Gastrocnemius medialis (tissue), 4 donors: ENCODE measurements at regions not wholly inside any gene's neighbourhood (a gene's known extent, or its start where the extent isn't known, plus 50 kb on each side); places are given as distances from the start of the nearest gene placed in this dataset.

Experiments used
- ATAC-seq, 2 donors: fragments of 150-250 bp; one replicate each; pipeline ENCODE4 v1.9.1; 2016
- DNase-seq, 2 donors: peaks; one replicate each; pipeline ENCODE4 v3.0.0-alpha.2; 2019
- H3K27ac ChIP-seq, 4 donors: fragments of 200-600 bp; sonication (generic); 1 replicate in 1 of 4; 2 replicates in 3 of 4; pipeline ENCODE4 v1.5.1; 2016 to 2018; ENCODE audit warnings: mild to moderate bottlenecking in 2 of 4, moderate library complexity in 1 of 4
- H3K27me3 ChIP-seq, 3 donors: fragments of 200-600 bp; sonication (generic) in 2 of 3; 1 replicate in 1 of 3; 2 replicates in 2 of 3; pipeline versions ENCODE4 v1.5.1 to v1.6.0; 2016 to 2019; ENCODE audit warnings: mild to moderate bottlenecking in 1 of 3, moderate library complexity in 1 of 3
- H3K36me3 ChIP-seq, 2 donors: fragments of 200-600 bp; sonication (generic) in 1 of 2; one replicate each; pipeline ENCODE4 v1.5.1; 2017 to 2018
- H3K4me1 ChIP-seq, 2 donors: fragments of 200-600 bp; sonication (generic) in 1 of 2; one replicate each; pipeline ENCODE4 v1.5.1; 2016 to 2017; ENCODE audit warnings: mild to moderate bottlenecking in 2 of 2
- H3K4me3 ChIP-seq, 4 donors: fragments of 200-600 bp; sonication (generic) in 3 of 4; 1 replicate in 1 of 4; 2 replicates in 3 of 4; pipeline ENCODE4 v1.5.1; 2016 to 2019; ENCODE audit warnings: mild to moderate bottlenecking in 2 of 4
- H3K9me3 ChIP-seq, 3 donors: fragments of 200-600 bp; sonication (generic) in 2 of 3; 1 replicate in 1 of 3; 2 replicates in 2 of 3; pipeline ENCODE4 v1.5.1; 2016 to 2019
- CTCF ChIP-seq, 5 experiments: fragments of 450-650 bp in 3 of 5; fragments of 200-600 bp in 2 of 5; sonication (generic) in 2 of 5; IDR thresholded peaks in 4 of 5; conservative IDR thresholded peaks in 1 of 5; 1 replicate in 4 of 5; 2 replicates in 1 of 5; pipeline ENCODE4 v1.5.1; 2016 to 2019; ENCODE audit warnings: antibody characterized with exemption in 5 of 5, mild to moderate bottlenecking in 3 of 5, moderate library complexity in 3 of 5
- POLR2A ChIP-seq, 2 donors: fragments of 450-650 bp; IDR thresholded peaks; one replicate each; pipeline ENCODE4 v1.6.1; 2017; ENCODE audit warnings: antibody characterized with exemption in 2 of 2, mild to moderate bottlenecking in 2 of 2, moderate library complexity in 2 of 2
- in situ Hi-C, 4 donors: fragments of 200-750 bp; cut with MboI; loops; one replicate each; pipeline versions ENCODE4 v1.15.0 to v1.8.0; 2017; ENCODE audit warnings: low sequenced_read_pairs in 4 of 4
- intact Hi-C: fragments of 100-400 bp; cut with DNase I; formaldehyde crosslinking; loops from one replicate; pipeline ENCODE4 v1.15.1; 2023; ENCODE audit warnings: low total_unique reads

- Histone ChIP-seq H3K9me3 (no peaks in the 10 kb centered on the region), H3K27me3 (no peaks in the 10 kb centered on the region), H3K4me3 (no peak overlapping the region), H3K4me1 (no peaks in the 10 kb centered on the region), H3K36me3 (no peaks in the 10 kb centered on the region), H3K27ac (no peak overlapping the region)
- in situ Hi-C loops, result no loop called here
- intact Hi-C loops, result no loop called here
- TF ChIP-seq CTCF (IDR thresholded peaks at IDR 0.05 in 4 of 5, conservative IDR thresholded peaks at IDR 0.05 in 1 of 5), result no peak
- TF ChIP-seq POLR2A (IDR thresholded peaks at IDR 0.05), result no peak
- no peak for ATAC-seq
- no peak for DNase-seq
Observed at GRCh38 chrX:82648062-82648461, 860.0 kb upstream of the POU3F4 start.

GRCh38 chrX:82649645-82650044, 858.4 kb upstream of the POU3F4 start:
- no peak for TF ChIP-seq CTCF (IDR thresholded peaks at IDR 0.05 in 4 of 5, conservative IDR thresholded peaks at IDR 0.05 in 1 of 5)
- no peak for TF ChIP-seq POLR2A (IDR thresholded peaks at IDR 0.05)
- in situ Hi-C loops, result no loop called here

GRCh38 chrX:82658492-82658891, 849.6 kb upstream of the POU3F4 start:
- H3K27me3 ChIP-seq, result no peaks in the 10 kb centered on the region
- DNase-seq, result no peak
- ATAC-seq, result no peak
- no peak overlapping the region for H3K4me3 ChIP-seq
- in situ Hi-C loops (no loop called here), intact Hi-C loops (no loop called here)
- no peak for TF ChIP-seq POLR2A (IDR thresholded peaks at IDR 0.05)
- no peak for TF ChIP-seq CTCF (IDR thresholded peaks at IDR 0.05 in 4 of 5, conservative IDR thresholded peaks at IDR 0.05 in 1 of 5)
- H3K36me3 ChIP-seq, result no peaks in the 10 kb centered on the region
- H3K27ac ChIP-seq, result no peak overlapping the region
- H3K9me3 ChIP-seq, result no peaks in the 10 kb centered on the region
- H3K4me1 ChIP-seq, result no peaks in the 10 kb centered on the region

More at GRCh38 chrX:82649645-82650044, 858.4 kb upstream of the POU3F4 start:
- Histone ChIP-seq H3K36me3 (no peaks in the 10 kb centered on the region), H3K9me3 (no peaks in the 10 kb centered on the region), H3K4me1 (no peaks in the 10 kb centered on the region), H3K27ac (no peak overlapping the region), H3K27me3 (no peaks in the 10 kb centered on the region), H3K4me3 (no peak overlapping the region)
- intact Hi-C loops, result no loop called here
- ATAC-seq, result no peak
- DNase-seq, result no peak

GRCh38 chrX:82666355-82666754, 841.7 kb upstream of the POU3F4 start:
- no peaks in the 10 kb centered on the region for H3K36me3 ChIP-seq
- no peaks in the 10 kb centered on the region for H3K9me3 ChIP-seq
- DNase-seq (no peak), ATAC-seq (no peak)
- H3K27ac ChIP-seq, result no peak overlapping the region
- TF ChIP-seq CTCF (IDR thresholded peaks at IDR 0.05 in 4 of 5, conservative IDR thresholded peaks at IDR 0.05 in 1 of 5), result no peak
- no peak for TF ChIP-seq POLR2A (IDR thresholded peaks at IDR 0.05)
- intact Hi-C loops, result no loop called here
- H3K4me1 ChIP-seq, result no peaks in the 10 kb centered on the region
- no peak overlapping the region for H3K4me3 ChIP-seq
- in situ Hi-C loops, result no loop called here
- H3K27me3 ChIP-seq, result peaks cover 0 to 3% (median 0%) of the 10 kb centered on the region in 3 donors

GRCh38 chrX:82675104-82675503, 833.0 kb upstream of the POU3F4 start:
- Histone ChIP-seq H3K36me3 (no peaks in the 10 kb centered on the region), H3K9me3 (no peaks in the 10 kb centered on the region), H3K27ac (no peak overlapping the region), H3K27me3 (no peaks in the 10 kb centered on the region), H3K4me3 (no peak overlapping the region), H3K4me1 (no peaks in the 10 kb centered on the region)
- intact Hi-C loops, result no loop called here
- ATAC-seq (no peak), DNase-seq (no peak)
- TF ChIP-seq CTCF (IDR thresholded peaks at IDR 0.05 in 4 of 5, conservative IDR thresholded peaks at IDR 0.05 in 1 of 5) (no peak), POLR2A (IDR thresholded peaks at IDR 0.05) (no peak)
- in situ Hi-C loops, result no loop called here
